ENCODE measurements at regions not wholly inside any gene's neighbourhood (a gene's known extent, or its start where the extent isn't known, plus 50 kb on each side); places are given as distances from the start of the nearest gene placed in this dataset.

DNA sequence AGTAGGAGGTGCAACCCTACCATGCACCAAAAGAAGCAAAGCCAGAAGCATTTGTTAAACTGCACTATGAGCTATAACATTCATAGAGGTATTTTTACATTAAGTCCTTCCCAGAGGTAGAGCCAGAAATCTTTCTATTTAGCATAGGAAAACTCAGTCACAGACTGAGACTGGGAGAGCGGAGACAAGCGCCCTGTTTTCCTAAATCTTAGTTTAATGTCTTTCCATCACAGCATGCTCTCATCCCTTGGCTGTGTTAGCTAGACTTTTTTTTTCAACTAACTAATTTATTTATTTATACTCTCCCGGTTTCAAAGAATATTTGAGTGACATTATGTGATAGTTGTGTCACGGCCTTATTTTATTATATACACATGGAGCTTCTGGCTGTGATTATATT lies 304.1 kb downstream of the LMX1A start:
- intact Hi-C loops (cut with DNase I; ENCODE audit: low total_unique reads): no loop called here
- no peak overlapping the region for H3K4me3 ChIP-seq (ENCODE audit: low read depth, poor library complexity, severe bottlenecking)
- 69 to 78% methylated on average over 4 of the region's 4 CpGs for WGBS, 2 donors
- DNase-seq (ENCODE audit: low spot score in 2 of 2): no peak
- TF ChIP-seq POLR2A (IDR thresholded peaks at IDR 0.05): no peak
- TF ChIP-seq, protein P1, sequence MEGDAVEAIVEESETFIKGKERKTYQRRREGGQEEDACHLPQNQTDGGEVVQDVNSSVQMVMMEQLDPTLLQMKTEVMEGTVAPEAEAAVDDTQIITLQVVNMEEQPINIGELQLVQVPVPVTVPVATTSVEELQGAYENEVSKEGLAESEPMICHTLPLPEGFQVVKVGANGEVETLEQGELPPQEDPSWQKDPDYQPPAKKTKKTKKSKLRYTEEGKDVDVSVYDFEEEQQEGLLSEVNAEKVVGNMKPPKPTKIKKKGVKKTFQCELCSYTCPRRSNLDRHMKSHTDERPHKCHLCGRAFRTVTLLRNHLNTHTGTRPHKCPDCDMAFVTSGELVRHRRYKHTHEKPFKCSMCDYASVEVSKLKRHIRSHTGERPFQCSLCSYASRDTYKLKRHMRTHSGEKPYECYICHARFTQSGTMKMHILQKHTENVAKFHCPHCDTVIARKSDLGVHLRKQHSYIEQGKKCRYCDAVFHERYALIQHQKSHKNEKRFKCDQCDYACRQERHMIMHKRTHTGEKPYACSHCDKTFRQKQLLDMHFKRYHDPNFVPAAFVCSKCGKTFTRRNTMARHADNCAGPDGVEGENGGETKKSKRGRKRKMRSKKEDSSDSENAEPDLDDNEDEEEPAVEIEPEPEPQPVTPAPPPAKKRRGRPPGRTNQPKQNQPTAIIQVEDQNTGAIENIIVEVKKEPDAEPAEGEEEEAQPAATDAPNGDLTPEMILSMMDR (IDR thresholded peaks at IDR 0.05): no peak

DNA sequence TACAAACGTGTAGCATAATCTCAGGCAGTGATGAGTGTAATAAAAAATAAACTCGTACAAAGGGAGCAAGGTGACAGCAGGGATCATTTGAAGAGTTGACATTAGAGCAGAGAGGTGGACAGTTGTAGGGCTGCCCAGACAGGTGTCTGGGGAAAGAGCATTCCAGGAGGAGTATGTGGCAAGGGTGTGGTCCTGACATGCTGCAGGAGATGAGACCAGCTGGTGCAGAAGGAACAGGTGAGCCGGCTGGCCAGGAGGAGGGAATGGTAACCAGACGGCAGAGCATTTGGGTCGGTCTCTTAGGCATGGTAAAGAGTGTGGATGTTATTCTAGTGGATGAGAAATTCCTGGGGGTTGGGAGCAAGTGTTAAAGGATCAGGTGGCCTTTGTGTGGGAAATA lies 306.3 kb downstream of the LMX1A start:
- no peak for DNase-seq (ENCODE audit: low spot score in 2 of 2)
- intact Hi-C loops (cut with DNase I; ENCODE audit: low total_unique reads): no loop called here
- 52 to 69% methylated on average over 5 of the region's 5 CpGs for WGBS, 2 donors
- no peak for TF ChIP-seq POLR2A (IDR thresholded peaks at IDR 0.05)
- TF ChIP-seq, protein P1 (IDR thresholded peaks at IDR 0.05): no peak
- no peak overlapping the region for H3K4me3 ChIP-seq (ENCODE audit: low read depth, poor library complexity, severe bottlenecking)

DNA sequence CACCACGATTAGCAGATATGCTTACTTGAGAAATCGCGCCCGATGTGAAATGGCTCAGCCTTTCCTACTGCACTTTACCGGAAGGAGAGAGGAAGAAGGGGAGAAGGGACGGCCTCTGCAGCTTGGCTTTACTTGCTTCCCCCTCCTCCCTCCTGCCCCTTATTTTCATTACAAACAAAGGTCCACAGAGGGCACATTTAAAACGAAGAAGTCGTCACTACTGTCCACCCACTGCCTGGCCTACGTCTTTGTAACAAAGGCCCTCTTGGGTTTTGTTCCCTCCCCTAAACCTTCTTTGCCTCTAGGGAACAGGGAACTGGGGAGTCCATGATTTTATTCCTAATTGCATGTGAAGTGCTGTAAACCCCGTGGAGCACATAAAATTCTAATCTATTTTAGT lies 308.5 kb downstream of the LMX1A start:
- 50 to 59% methylated on average over 10 of the region's 10 CpGs for WGBS, 2 donors
- intact Hi-C loops (cut with DNase I; ENCODE audit: low total_unique reads): no loop called here
- no peak overlapping the region for H3K4me3 ChIP-seq (ENCODE audit: low read depth, poor library complexity, severe bottlenecking)
- TF ChIP-seq, protein P1 (IDR thresholded peaks at IDR 0.05): no peak
- TF ChIP-seq POLR2A (IDR thresholded peaks at IDR 0.05): no peak
- no peak for DNase-seq (ENCODE audit: low spot score in 2 of 2)

DNA sequence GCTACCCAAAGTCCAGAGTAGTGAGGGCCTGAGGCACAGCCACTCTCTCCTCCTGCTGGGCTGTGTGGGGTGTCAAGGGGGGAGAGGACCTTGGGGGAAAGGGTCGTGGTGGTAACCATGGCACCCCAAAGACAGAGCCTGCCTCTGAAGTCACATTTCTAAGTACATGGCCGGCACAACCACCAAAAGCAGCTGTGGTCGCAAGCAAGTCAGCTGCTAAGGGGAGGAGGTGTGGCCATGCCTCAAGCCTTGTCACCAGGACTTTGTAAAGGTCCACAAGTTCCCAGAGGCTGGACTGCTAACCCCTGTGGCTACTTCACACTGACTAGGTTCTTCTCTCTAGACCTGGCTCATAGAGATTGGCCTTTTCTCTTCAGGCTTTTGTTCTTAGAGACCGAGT lies 310.6 kb downstream of the LMX1A start:
- no peak for DNase-seq (ENCODE audit: low spot score in 2 of 2)

DNA sequence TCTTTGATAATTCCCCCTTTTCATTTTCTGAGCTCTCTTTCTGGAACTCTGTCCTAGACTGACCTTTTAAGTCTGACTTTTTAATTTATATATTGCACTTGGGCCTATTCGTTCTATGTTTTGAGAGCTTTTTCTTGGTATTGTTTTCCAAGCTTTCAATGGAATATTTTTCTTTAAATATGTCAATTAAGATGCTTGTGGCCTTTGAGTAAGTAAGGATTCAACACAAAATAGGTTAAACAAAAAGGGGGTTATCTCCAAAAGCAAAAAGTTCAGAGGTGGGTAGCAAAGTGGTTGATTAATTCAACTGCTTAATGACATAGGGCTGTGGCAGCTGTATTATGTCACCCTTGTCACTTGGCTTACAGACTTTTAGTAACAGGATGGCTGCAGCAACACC lies 315.9 kb downstream of the LMX1A start:
- TF ChIP-seq POLR2A (IDR thresholded peaks at IDR 0.05): no peak
- TF ChIP-seq, protein P1 (IDR thresholded peaks at IDR 0.05): no peak
- intact Hi-C loops (cut with DNase I; ENCODE audit: low total_unique reads): no loop called here
- no peak for DNase-seq (ENCODE audit: low spot score in 2 of 2)
- WGBS, 2 donors: 74 to 82% methylated on average over 1 of the region's 1 CpG
- no peak overlapping the region for H3K4me3 ChIP-seq (ENCODE audit: low read depth, poor library complexity, severe bottlenecking)

More for the DNA sequence above, 310.6 kb downstream of the LMX1A start:
- 85 to 89% methylated on average over 4 of the region's 4 CpGs for WGBS, 2 donors
- TF ChIP-seq, protein P1 (IDR thresholded peaks at IDR 0.05): no peak
- TF ChIP-seq POLR2A (IDR thresholded peaks at IDR 0.05): no peak
- no peak overlapping the region for H3K4me3 ChIP-seq (ENCODE audit: low read depth, poor library complexity, severe bottlenecking)
- intact Hi-C loops (cut with DNase I; ENCODE audit: low total_unique reads): no loop called here

DNA sequence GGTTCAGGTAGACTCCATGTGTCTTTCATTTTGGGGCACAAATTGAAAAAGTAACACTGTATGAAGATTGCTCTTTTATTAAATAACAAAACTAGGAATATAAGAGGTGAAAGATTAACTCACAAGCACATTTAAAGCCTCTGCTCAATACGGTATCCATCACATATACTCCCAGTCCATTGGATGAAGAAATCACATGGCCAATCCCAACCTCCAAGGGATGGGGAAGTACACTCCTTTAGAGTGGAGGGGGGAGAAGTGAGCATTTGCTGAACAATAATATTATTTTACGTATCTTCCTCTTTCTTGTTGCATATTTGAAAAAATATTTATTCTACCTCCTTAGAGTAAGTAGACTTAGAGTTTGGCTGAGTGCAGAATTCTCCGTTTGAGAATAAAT lies 316.5 kb downstream of the LMX1A start:
- TF ChIP-seq, protein P1 (IDR thresholded peaks at IDR 0.05): no peak
- no peak for TF ChIP-seq POLR2A (IDR thresholded peaks at IDR 0.05)
- 60 to 71% methylated on average over 3 of the region's 3 CpGs for WGBS, 2 donors
- H3K4me3 ChIP-seq (ENCODE audit: low read depth, poor library complexity, severe bottlenecking): no peak overlapping the region
- no peak for DNase-seq (ENCODE audit: low spot score in 2 of 2)
- intact Hi-C loops (cut with DNase I; ENCODE audit: low total_unique reads): no loop called here

Data from lower leg skin (tissue), 4 donors.